ENCODE measurements at regions not wholly inside any gene's neighbourhood (a gene's known extent, or its start where the extent isn't known, plus 50 kb on each side); places are given as distances from the start of the nearest gene placed in this dataset.

- Histone ChIP-seq H3K4me3 (no peak overlapping the region), H4K20me1 (replicated peaks; ENCODE audit: control insufficient read depth, insufficient read depth, low read length) (no peaks in the 10 kb centered on the region), H3K27me3 (ENCODE audit: control insufficient read depth in 2 of 2, insufficient read depth in 2 of 2, low read length in 2 of 2) (no peaks in the 10 kb centered on the region), H3K9ac (ENCODE audit: insufficient read depth in 1 of 2, low read depth in 2 of 2, low read length in 2 of 2) (no peak overlapping the region), H3K9me1 (ENCODE audit: control insufficient read depth, insufficient read depth, low read length) (no peaks in the 10 kb centered on the region), H3K36me3 (ENCODE audit: control insufficient read depth, insufficient read depth, low read length) (no peaks in the 10 kb centered on the region), H3K79me2 (ENCODE audit: control insufficient read depth, insufficient read depth, low read length) (no peaks in the 10 kb centered on the region), H3K4me1 (replicated peaks in 1 of 2; ENCODE audit: control insufficient read depth in 2 of 2, insufficient read depth in 2 of 2, low read length in 2 of 2) (no peaks in the 10 kb centered on the region), H3K27ac (ENCODE audit: extremely low read depth, low read depth, low read length) (no peak overlapping the region), H3K4me2 (ENCODE audit: insufficient read depth, low read length) (no peak overlapping the region), H3K9me3 (replicated peaks; ENCODE audit: control insufficient read depth, insufficient read depth, low read depth, low read length) (no peaks in the 10 kb centered on the region; the same call in none of the 2 replicates), H2AFZ (ENCODE audit: low read depth, low read length) (no peak overlapping the region)
- ChIA-PET CTCF (ENCODE audit: low intra/inter-chr PET ratio) (no interaction called here), POLR2A (no interaction called here)
- DNase-seq (ENCODE audit: extremely low read depth in 1 of 4, low spot score in 3 of 4) (no peak), FAIRE-seq (no peak), ATAC-seq (no peak)
- intact Hi-C loops (cut with micrococcal nuclease), result no loop called here
- 1% methylated on average over 3 of the region's 3 CpGs for WGBS (ENCODE audit: insufficient coverage, low coverage, missing lambda C conversion rate)
- in situ Hi-C loops (cut with MboI), result no loop called here
- no TSS peak for BruUV-seq (replicated peaks)
- TF ChIP-seq PTBP1 (IDR thresholded peaks at IDR 0.05; ENCODE audit: low read depth, low read length) (no peak), RREB1 (CRISPR knock-in tag; IDR thresholded peaks at IDR 0.05) (no peak), GABPB1 (CRISPR knock-in tag; IDR thresholded peaks at IDR 0.05) (no peak), MECOM (CRISPR knock-in tag; IDR thresholded peaks at IDR 0.05) (no peak), ZNF57 (CRISPR knock-in tag; IDR thresholded peaks at IDR 0.05) (no peak), WHSC1 (IDR thresholded peaks at IDR 0.05; ENCODE audit: low read length) (no peak), TCFL5 (CRISPR knock-in tag; conservative IDR thresholded peaks at IDR 0.05) (no peak), ARID4B (CRISPR knock-in tag; IDR thresholded peaks at IDR 0.05) (no peak), ZNF398 (CRISPR knock-in tag; IDR thresholded peaks at IDR 0.05) (no peak)
Measured at GRCh38 chr21:28317177-28317950, 675.3 kb downstream of the LTN1 start.
